Keratinocyte (primary cell): ENCODE measurements at regions not wholly inside any gene's neighbourhood (a gene's known extent, or its start where the extent isn't known, plus 50 kb on each side); places are given as distances from the start of the nearest gene placed in this dataset.

ENCODE experiments used
- CTCF ChIP-seq, 3 experiments: IDR thresholded peaks in 1 of 3; conservative IDR thresholded peaks in 1 of 3; optimal IDR thresholded peaks in 1 of 3; 2 replicates in 2 of 3; 3 replicates in 1 of 3; pipeline versions ENCODE3 to v1.5.1; 2011; ENCODE audit warnings: low read length in 3 of 3, mild to moderate bottlenecking in 3 of 3, moderate library complexity in 2 of 3, control low read depth in 1 of 3, inconsistent platforms in 1 of 3; ENCODE audit not compliant: insufficient read depth in 2 of 3; ENCODE audit errors: extremely low read depth in 1 of 3
- EZH2 ChIP-seq: IDR thresholded peaks from one replicate; pipeline ENCODE4 v1.6.1; 2012; ENCODE audit warnings: inconsistent platforms, mild to moderate bottlenecking, low read length, moderate library complexity

GRCh38 chr6:135557582-135557981 is 60.0 kb upstream of the AHI1 start:
- no peak for TF ChIP-seq CTCF (optimal IDR thresholded peaks at IDR 0.05 in 1 of 3, IDR thresholded peaks at IDR 0.05 in 1 of 3, conservative IDR thresholded peaks at IDR 0.05 in 1 of 3; ENCODE audit: extremely low read depth in 1 of 3, insufficient read depth in 2 of 3, low read length in 3 of 3)
- no peak for TF ChIP-seq EZH2
